GM21723 (cell line): ENCODE measurements at regions not wholly inside any gene's neighbourhood (a gene's known extent, or its start where the extent isn't known, plus 50 kb on each side); places are given as distances from the start of the nearest gene placed in this dataset.

Experiments used
- ATAC-seq: cut with Tn5 transposase; IDR thresholded peaks from one replicate; pipeline ENCODE4 v1.9.1; 2021; ENCODE audit warnings: mild to moderate bottlenecking, moderate library complexity; ENCODE audit not compliant: unreplicated experiment

GRCh38 chr3:18835021-18835420 is 313.3 kb upstream of the KCNH8 start:
- ATAC-seq = no peak

- ATAC-seq = no peak
Measured at GRCh38 chr3:18830087-18830486, 318.2 kb upstream of the KCNH8 start.

GRCh38 chr3:18828637-18829036 is 319.7 kb upstream of the KCNH8 start:
- no peak for ATAC-seq

DNA sequence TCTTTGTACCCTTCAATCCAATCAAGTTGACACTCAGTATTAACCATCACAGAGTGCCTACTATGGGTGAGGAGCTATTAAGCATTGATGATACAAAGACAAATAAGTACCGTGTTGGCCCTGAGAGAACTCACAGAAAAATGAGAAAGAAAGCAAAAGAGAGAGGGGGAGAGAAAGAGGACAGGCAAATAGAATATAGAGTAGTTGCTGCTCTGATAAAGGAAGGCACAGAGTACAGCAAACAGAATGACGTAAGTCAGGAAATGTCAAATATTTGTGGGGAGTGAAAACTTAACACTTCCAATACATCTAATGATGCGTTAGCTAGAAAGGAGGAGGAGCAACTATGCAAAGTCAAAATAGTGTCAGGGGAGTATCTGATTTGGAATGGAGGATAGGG is 320.6 kb upstream of the KCNH8 start:
- ATAC-seq = no peak

DNA sequence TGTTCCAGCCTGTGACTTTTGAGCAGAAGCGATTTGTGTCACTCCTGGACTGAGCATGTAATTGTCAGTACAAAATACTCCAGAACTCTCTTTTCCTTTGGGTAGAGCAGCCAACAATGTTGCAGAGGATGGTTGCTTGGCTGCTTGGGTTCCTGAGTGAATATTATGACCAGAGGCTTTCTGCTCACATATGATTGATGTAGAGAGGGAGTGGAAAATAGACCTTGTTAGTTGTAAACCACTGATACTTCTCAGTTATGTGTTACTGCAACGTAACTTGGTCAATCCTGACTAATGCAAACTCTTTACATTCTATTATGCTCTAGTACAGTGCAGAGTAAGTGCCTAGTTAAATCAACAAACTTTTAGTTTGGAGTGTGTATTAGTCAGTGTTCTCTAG is 322.6 kb upstream of the KCNH8 start:
- no peak for ATAC-seq

- ATAC-seq = no peak
Measured at GRCh38 chr3:18813300-18813699, 335.0 kb upstream of the KCNH8 start.

- no peak for ATAC-seq
Measured at GRCh38 chr3:18812316-18812715, 336.0 kb upstream of the KCNH8 start.

DNA sequence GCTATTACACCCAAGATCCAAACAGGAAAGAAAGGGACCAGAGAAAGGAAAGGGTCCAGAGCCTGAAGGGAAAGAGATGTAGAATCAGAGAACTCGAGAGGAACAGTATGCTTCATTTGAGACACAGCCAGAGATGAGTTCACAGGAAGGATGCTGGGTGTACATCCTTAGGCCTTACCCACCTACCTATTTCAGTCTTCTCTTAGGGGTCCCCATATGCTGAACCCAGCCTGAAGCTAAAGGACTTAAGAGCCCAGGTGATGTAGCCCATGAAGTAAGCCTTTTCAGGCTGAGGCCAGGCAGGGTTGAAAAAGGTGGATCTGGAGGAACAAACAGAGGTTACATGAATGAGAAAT is 338.0 kb upstream of the KCNH8 start:
- ATAC-seq = no peak

DNA sequence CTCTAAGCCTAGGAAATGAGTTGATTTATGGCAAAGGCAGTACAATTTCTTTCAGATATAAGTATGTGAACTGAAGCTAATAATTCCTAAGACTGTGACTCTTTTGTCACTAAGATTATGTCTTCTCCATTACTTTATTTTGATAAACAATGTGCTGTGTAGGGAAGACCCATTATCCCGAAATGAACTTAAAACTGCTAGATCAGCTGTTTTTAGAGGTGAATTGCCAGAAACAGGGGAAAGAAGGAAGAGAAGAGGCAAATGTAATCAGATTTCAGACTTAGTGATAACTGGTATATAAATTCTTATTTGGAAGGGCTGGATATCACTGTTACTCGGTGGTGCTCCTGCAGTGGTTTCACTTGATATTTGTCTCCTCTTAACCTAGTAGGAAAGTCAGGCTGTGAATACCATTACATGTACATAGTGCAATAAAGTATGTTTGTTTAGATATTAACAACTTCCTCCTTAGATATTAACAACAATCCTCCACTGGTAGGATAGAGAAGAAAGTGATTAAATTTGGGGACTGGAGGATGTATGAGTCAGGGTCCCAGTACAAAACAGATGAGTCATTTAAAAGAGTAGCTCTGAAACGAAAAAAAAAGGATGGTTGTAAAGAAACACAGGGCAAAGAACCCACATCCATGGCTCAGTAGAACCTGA is 338.5 kb upstream of the KCNH8 start:
- no peak for ATAC-seq

- ATAC-seq = no peak
Measured at GRCh38 chr3:18808429-18808828, 339.9 kb upstream of the KCNH8 start.

DNA sequence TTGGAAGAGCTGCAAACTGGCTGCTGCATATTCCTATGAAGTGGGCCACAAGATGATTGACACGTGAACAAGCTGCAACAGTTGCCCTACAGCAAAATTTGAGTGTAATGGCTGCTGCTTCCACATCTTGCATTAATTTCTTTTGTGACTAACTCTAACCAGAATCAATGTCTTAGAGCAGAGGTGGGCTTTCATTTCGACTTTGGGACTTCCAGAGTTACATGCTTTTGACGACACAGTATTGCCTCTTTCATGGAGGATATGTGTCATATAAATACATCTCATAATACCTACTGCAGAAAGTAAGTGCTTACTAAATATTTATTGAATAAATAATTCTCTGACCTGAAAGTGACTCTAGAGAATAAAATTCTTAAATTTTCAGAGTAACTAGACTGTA is 340.7 kb upstream of the KCNH8 start:
- ATAC-seq = no peak

GRCh38 chr3:18806633-18807032 is 341.7 kb upstream of the KCNH8 start:
- ATAC-seq = no peak

DNA sequence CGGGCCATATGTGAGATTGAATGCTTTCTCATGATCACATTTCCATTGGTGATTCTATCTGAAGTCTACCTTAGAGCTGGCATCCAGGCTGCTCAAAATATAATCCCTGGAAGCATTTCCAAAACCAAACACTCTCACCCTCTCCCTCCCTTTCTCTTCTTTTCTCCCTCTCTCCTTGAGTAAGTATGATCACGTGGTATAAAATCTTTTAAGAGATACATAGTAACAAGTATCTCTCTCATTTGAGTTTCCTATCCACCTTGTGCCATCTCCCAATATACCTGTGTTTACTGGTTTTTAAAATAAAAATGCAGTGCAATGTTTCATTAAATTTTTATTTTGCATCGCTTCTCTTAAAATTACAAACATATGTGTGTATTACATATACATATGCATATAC is 350.9 kb upstream of the KCNH8 start:
- no peak for ATAC-seq

GRCh38 chr3:18795078-18795477 is 353.2 kb upstream of the KCNH8 start:
- ATAC-seq = no peak

DNA sequence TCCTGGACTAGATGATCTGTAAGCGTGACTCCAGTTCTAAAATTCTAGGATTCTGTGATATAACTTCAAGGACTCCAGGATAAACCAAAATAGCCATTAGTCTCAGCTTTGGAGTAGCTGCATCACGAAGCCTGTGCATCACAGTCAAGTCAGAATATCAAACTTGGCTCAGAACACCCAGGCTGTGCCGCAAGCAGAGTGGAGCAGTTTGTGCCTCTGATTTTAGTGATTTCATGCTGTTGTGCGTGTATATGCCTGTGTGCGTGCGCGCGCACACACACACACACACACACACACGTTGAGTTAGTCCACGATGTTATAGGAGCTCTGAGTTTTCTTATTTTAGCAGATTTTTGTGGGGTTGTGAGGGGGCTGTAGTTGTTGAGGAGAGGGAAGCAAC is 356.6 kb upstream of the KCNH8 start:
- ATAC-seq = no peak

- no peak for ATAC-seq
Measured at GRCh38 chr3:18791182-18791581, 357.1 kb upstream of the KCNH8 start.

DNA sequence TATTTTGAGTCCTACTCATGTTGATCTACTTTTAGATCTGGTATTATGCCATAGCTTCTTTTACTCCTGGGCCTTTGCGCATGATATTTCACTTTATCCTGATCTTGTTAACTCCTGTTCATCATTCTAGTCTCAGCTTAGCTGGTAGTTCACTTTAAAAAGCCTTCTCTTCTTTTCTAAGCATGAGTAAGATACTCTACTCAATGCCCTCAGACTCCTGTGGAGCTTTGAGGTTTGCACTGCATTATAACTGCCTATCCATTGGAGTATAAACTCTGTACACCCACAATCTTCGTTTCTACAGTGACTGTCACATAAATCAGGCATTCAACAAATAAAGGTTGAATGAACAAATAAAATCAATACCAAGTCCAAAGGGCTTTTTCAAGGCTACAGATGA is 357.9 kb upstream of the KCNH8 start:
- no peak for ATAC-seq

GRCh38 chr3:18789734-18790133 is 358.6 kb upstream of the KCNH8 start:
- ATAC-seq = no peak

DNA sequence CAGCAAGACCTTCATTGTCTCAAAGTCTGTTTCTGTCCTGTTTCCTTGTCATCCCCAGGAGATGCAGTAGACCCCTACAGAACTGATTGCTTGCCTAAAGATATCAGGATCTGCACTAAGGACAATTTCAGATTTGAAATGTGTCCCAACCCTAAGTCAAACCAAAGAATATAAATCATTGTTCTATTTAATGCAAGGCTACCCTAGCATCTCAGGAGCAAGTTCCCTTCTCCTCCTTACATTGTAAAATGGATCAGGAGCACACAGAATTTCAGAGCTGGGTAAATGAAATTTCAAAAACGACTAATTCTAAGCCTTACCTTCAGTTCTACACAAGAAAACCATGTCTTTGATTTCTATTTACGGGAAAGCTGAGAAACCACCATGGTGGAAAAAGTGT is 360.9 kb upstream of the KCNH8 start:
- ATAC-seq = no peak

- no peak for ATAC-seq
Measured at GRCh38 chr3:18786650-18787323, 361.5 kb upstream of the KCNH8 start.

- ATAC-seq = no peak
Measured at GRCh38 chr3:18782191-18782590, 357.1 kb upstream of the SATB1 start.

GRCh38 chr3:18780959-18781358 is 355.8 kb upstream of the SATB1 start:
- no peak for ATAC-seq

DNA sequence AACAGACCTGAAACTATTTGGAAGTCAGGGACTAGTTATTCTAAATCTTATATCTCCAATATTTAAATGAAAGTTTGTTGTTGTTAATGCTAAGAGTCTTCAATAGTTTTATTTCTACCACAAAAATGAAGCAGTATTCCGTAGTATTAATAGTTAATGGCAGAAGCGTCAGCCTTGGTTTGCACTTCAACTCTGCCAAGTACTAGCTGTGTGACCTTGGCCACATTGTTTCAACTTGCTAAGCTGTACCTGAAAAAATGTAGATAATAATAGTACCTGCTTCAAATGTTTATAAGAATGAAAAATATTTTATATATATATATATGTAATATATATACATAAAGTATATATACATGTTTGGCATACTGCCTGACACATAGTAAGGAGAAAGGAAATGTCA is 354.6 kb upstream of the SATB1 start:
- no peak for ATAC-seq
